Type B pancreatic cell (in vitro differentiated cells): ENCODE measurements at regions not wholly inside any gene's neighbourhood (a gene's known extent, or its start where the extent isn't known, plus 50 kb on each side); places are given as distances from the start of the nearest gene placed in this dataset.

ENCODE experiments used
- DNase-seq: peaks from one replicate; pipeline ENCODE4 v3.0.0; 2021; ENCODE audit warnings: mixed read lengths; ENCODE audit not compliant: unreplicated experiment; ENCODE audit errors: extremely low spot score
- H3K27ac Mint-ChIP-seq: 2 replicates; pipeline ENCODE4 v1.8.0; 2021; ENCODE audit warnings: mild to moderate bottlenecking, mixed read lengths
- H3K27me3 Mint-ChIP-seq: 2 replicates; pipeline ENCODE4 v1.8.0; 2021; ENCODE audit warnings: mixed read lengths
- H3K36me3 Mint-ChIP-seq: 2 replicates; pipeline ENCODE4 v1.8.0; 2021; ENCODE audit warnings: mixed read lengths
- H3K4me1 Mint-ChIP-seq: one replicate; pipeline ENCODE4 v1.8.0; 2021; ENCODE audit warnings: mixed read lengths; ENCODE audit not compliant: unreplicated experiment
- H3K4me3 Mint-ChIP-seq: 2 replicates; pipeline ENCODE4 v1.8.0; 2021; ENCODE audit warnings: mild to moderate bottlenecking, mixed read lengths
- H3K9me3 Mint-ChIP-seq: 2 replicates; pipeline ENCODE4 v1.8.0; 2021; ENCODE audit warnings: mixed read lengths
- TF ChIP-seq, protein P1 (sequence below): fragments of 200-600 bp; sonication (generic); conservative IDR thresholded peaks from 2 replicates; pipeline ENCODE4 v1.5.0; 2021; ENCODE audit warnings: antibody characterized with exemption, mild to moderate bottlenecking

- DNase-seq = no peak
- TF ChIP-seq, protein P1, sequence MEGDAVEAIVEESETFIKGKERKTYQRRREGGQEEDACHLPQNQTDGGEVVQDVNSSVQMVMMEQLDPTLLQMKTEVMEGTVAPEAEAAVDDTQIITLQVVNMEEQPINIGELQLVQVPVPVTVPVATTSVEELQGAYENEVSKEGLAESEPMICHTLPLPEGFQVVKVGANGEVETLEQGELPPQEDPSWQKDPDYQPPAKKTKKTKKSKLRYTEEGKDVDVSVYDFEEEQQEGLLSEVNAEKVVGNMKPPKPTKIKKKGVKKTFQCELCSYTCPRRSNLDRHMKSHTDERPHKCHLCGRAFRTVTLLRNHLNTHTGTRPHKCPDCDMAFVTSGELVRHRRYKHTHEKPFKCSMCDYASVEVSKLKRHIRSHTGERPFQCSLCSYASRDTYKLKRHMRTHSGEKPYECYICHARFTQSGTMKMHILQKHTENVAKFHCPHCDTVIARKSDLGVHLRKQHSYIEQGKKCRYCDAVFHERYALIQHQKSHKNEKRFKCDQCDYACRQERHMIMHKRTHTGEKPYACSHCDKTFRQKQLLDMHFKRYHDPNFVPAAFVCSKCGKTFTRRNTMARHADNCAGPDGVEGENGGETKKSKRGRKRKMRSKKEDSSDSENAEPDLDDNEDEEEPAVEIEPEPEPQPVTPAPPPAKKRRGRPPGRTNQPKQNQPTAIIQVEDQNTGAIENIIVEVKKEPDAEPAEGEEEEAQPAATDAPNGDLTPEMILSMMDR = no peak
- Mint-ChIP-seq H3K4me3 (no peak overlapping the region), H3K4me1 (peaks cover 9% of the 10 kb centered on the region), H3K27ac (no peak overlapping the region), H3K36me3 (no peaks in the 10 kb centered on the region), H3K27me3 (peaks cover 10% of the 10 kb centered on the region), H3K9me3 (no peaks in the 10 kb centered on the region)
These were observed 183.1 kb downstream of the PALM2AKAP2 start for GRCh38 chr9:109963079-109963478.

- TF ChIP-seq, protein P1 = no peak
- Mint-ChIP-seq H3K4me1 (peaks cover 12% of the 10 kb centered on the region), H3K9me3 (no peaks in the 10 kb centered on the region), H3K36me3 (no peaks in the 10 kb centered on the region), H3K27ac (no peak overlapping the region), H3K27me3 (peaks cover 4% of the 10 kb centered on the region), H3K4me3 (no peak overlapping the region)
- no peak for DNase-seq
These were observed 186.8 kb downstream of the PALM2AKAP2 start for GRCh38 chr9:109966643-109967368.

DNA sequence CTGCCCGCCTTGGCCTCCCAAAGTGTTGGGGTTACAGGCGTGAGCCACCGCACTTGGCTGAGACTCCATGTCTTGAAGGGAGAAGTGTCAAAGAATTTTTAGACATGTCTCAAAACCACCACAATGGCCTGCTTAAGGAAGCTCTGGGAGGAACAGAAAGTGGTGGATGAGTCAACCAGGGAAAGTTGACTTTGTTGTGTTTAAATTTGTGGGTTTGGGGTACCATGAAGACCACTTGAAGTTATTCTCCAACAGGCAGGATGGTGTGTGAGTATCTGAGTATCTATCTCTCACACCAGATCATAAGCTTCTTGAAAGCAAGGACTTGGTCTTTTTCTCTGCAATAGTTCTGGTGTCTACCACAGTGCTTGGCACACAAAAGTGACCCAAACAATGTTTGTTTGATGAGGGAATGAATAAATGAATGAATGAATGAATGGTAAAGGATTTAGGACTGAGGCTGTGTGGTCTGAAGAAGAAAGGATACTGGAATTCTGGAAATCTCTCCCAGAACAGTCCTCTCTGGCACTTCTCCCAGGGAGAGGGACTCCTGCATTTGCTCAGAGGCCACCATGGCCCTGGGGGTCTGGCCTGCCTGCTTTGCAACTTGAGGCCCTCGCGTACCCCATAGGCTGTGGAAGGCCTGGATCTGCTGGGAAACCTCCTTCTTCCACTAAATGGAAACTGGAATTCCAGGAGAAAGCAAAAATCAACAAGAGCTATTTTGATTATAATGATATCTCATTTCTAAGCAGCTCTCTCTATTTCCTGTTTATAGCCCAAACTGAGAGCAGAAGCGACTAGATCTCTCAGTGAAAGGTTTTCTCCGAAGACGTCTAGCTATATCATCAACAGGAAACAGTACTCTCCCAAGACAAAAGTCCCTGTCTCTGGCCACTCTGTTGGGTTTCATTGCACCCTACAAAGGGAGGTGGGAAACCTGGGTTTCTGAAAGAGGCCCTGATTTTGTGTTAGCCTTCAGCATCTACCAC, 187.9 kb downstream of the PALM2AKAP2 start:
- TF ChIP-seq, protein P1 = no peak
- Mint-ChIP-seq H3K27ac (no peak overlapping the region), H3K4me1 (peaks cover 12% of the 10 kb centered on the region), H3K9me3 (no peaks in the 10 kb centered on the region), H3K27me3 (peaks cover 2% of the 10 kb centered on the region), H3K36me3 (no peaks in the 10 kb centered on the region), H3K4me3 (no peak overlapping the region)
- no peak for DNase-seq

GRCh38 chr9:109969011-109969410, 189.0 kb downstream of the PALM2AKAP2 start:
- no peak overlapping the region for H3K27ac Mint-ChIP-seq
- DNase-seq = no peak
- no peak overlapping the region for H3K4me3 Mint-ChIP-seq
- no peaks in the 10 kb centered on the region for H3K9me3 Mint-ChIP-seq
- TF ChIP-seq, protein P1 = peak; percentile 39
- H3K36me3 Mint-ChIP-seq = peaks cover 3% of the 10 kb centered on the region
- no peaks in the 10 kb centered on the region for H3K27me3 Mint-ChIP-seq
- peaks cover 12% of the 10 kb centered on the region for H3K4me1 Mint-ChIP-seq

- DNase-seq = no peak
- Mint-ChIP-seq H3K4me1 (peaks cover 12% of the 10 kb centered on the region), H3K9me3 (no peaks in the 10 kb centered on the region), H3K4me3 (no peak overlapping the region), H3K27ac (no peak overlapping the region), H3K27me3 (no peaks in the 10 kb centered on the region), H3K36me3 (peaks cover 3% of the 10 kb centered on the region)
- TF ChIP-seq, protein P1 = no peak
These were observed 189.7 kb downstream of the PALM2AKAP2 start for GRCh38 chr9:109969573-109970237.
